Bronchial epithelial cell (primary cell): ENCODE measurements at regions not wholly inside any gene's neighbourhood (a gene's known extent, or its start where the extent isn't known, plus 50 kb on each side); places are given as distances from the start of the nearest gene placed in this dataset.
"Not testable (repeated sequence)": the region's sequence is repeated elsewhere in the genome, so short reads cannot be mapped to it uniquely, and the experiment has no call there.

ENCODE experiments used
- DNase-seq: peaks from one replicate; pipeline ENCODE4 v3.0.0-alpha.2; 2010; ENCODE audit warnings: low read depth
- FAIRE-seq: peaks from 2 replicates; lab custom pipeline; 2011; peaks lifted over from hg19 to GRCh38; lab: Jason Lieb, UNC
- H3K27me3 ChIP-seq: 2 replicates; pipeline ENCODE4 v1.5.1; 2011; ENCODE audit warnings: low read length; ENCODE audit not compliant: control insufficient read depth, insufficient read depth
- H3K36me3 ChIP-seq: 2 replicates; pipeline ENCODE4 v1.5.1; 2011; ENCODE audit warnings: low read length; ENCODE audit not compliant: control insufficient read depth, insufficient read depth
- H3K4me3 ChIP-seq: 2 replicates; pipeline ENCODE4 v1.5.1; 2011; ENCODE audit warnings: mild to moderate bottlenecking, low read depth, low read length, control low read depth
- CTCF ChIP-seq: IDR thresholded peaks from 2 replicates; pipeline ENCODE4 v1.5.1; 2011; ENCODE audit warnings: mild to moderate bottlenecking, moderate library complexity, low read length, control low read depth, inconsistent platforms; ENCODE audit not compliant: insufficient read depth, severe bottlenecking

- DNase-seq: peak; percentile 91
- Histone ChIP-seq H3K27me3 (no peaks in the 10 kb centered on the region), H3K4me3 (no peak overlapping the region), H3K36me3 (no peaks in the 10 kb centered on the region)
- TF ChIP-seq CTCF: no peak
- no peak for FAIRE-seq
Observed at GRCh38 chr1:183753464-183753891, 51.4 kb upstream of the RGL1 start.

GRCh38 chr1:183744132-183744913, 60.6 kb upstream of the RGL1 start:
- Histone ChIP-seq H3K4me3 (no peak overlapping the region), H3K27me3 (no peaks in the 10 kb centered on the region), H3K36me3 (no peaks in the 10 kb centered on the region)
- no peak for FAIRE-seq
- no peak for TF ChIP-seq CTCF
- DNase-seq: no peak

- Histone ChIP-seq H3K27me3 (no peaks in the 10 kb centered on the region), H3K4me3 (no peak overlapping the region), H3K36me3 (no peaks in the 10 kb centered on the region)
- TF ChIP-seq CTCF: no peak
- FAIRE-seq: no peak
- no peak for DNase-seq
Observed at GRCh38 chr1:183742355-183742754, 62.6 kb upstream of the RGL1 start.

- no peaks in the 10 kb centered on the region for H3K36me3 ChIP-seq
- no peak for TF ChIP-seq CTCF
- no peaks in the 10 kb centered on the region for H3K27me3 ChIP-seq
- H3K4me3 ChIP-seq: no peak overlapping the region
- FAIRE-seq (no peak), DNase-seq (no peak)
Observed at GRCh38 chr1:183739741-183740271, 65.1 kb upstream of the RGL1 start.

- no peaks in the 10 kb centered on the region for H3K27me3 ChIP-seq
- DNase-seq (no peak), FAIRE-seq (peak; percentile 43)
- no peak for TF ChIP-seq CTCF
- H3K4me3 ChIP-seq: no peak overlapping the region
- no peaks in the 10 kb centered on the region for H3K36me3 ChIP-seq
Observed at GRCh38 chr1:183739082-183739481, 65.8 kb upstream of the RGL1 start.

- H3K4me3 ChIP-seq, FAIRE-seq, H3K27me3 ChIP-seq, DNase-seq, H3K36me3 ChIP-seq: not testable (repeated sequence)
Observed at GRCh38 chr1:183737916-183738315, 67.0 kb upstream of the RGL1 start.
